GM21576 (cell line): ENCODE measurements at regions not wholly inside any gene's neighbourhood (a gene's known extent, or its start where the extent isn't known, plus 50 kb on each side); places are given as distances from the start of the nearest gene placed in this dataset.

Experiments used
- ATAC-seq: cut with Tn5 transposase; IDR thresholded peaks from one replicate; pipeline ENCODE4 v1.9.1; 2021; ENCODE audit warnings: mild to moderate bottlenecking, moderate library complexity; ENCODE audit not compliant: unreplicated experiment

DNA sequence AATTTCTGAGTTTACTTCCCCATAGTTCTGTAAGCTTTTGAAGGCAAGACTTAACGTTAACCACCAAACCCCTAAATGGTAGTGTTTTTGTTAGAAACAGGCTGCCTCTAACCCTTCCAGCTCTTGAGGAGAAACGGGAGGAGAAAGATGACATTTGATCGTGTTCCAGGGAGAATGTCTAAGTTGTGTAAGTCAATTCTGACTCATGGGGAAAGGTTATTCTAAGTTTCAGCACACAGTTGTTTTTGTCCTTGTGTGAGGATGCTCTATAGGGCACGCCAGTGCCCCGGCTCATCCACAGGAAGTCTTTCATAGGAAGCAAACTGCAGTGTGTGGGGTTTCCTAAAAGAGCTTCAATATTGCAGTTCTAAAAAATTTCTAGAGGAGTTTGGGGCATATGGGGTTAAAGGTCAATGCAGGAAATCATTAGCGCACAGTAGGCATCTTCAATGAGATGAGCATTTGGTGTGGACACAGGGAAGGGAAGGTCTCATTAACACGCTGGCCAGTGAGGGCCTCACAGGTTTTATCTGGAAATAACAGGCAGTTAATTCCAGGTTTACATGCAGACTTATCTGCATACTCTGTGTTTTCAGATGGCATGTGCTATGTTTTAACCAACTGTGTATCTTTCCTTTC, 638.2 kb upstream of the IGFBP3 start:
- no peak for ATAC-seq

DNA sequence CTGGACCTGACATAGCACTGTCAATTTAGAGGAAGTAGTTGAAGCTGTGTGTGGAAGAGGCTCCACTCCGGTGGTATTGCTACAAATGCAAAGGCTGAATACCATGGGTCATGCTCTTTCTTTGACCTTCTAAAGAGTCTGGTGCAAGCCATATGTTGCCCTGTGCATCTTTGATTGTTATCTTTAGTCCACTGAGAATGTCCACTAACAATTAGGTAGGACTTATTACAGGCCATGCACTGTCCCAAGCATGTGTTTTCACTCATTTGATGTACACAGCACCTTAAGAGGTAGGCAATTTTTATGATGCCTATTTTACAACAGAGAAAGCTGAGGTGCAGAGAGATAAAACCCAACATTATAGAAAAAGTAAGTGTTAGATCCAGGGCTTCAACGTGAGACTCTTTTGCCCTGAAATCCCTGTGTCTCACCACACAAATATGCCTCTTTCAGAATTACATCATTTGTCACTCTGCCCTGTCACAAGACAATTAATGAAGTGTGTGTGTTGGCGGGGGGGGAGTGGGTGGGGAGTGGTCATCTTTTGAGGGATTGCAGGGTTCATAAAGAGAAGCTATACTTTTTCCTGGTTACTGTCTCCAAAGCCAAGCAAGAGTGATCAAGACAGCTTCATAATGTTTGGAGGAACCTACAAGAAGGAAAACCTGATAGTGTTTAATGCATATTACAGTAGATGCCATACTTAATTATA, 637.6 kb upstream of the IGFBP3 start:
- no peak for ATAC-seq

DNA sequence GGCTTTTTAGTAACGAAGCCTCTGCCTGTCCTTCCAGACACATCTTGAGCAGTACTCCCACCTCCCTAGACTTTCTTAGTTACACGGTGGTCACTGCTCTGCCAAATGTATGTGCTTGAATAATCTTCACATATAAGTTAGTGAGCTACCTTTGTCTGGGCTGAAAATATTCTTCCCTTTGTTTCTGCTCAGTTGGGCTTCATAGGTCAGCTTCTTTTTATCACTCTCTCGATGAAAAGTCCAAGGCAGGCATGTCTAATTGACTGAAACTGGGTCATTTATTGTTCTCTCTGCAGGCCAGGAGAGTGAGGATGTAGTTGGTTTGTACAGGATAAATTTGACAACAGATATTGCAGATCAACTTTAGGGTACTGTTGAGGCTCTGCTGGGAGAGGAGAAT, 636.7 kb upstream of the IGFBP3 start:
- ATAC-seq, result no peak

DNA sequence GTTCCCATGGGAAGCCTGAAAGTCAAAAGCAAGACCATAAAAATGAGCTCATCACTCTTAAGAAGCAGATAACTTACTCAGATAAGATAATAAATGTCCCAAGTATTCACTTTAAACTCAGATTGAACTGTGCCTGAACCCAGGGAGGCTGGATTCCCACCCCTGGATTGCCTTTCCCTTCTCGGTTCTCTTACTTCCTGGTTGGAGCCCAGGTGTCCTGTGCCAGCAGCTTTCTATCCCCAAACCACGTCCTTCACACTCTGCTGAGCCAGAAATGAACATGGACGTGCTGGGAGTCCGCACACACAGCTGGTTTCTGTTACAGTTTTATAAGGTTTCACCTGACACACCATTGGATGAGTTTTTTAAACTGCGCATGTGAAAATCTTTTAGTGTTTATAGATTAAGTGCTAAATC, 636.2 kb upstream of the IGFBP3 start:
- ATAC-seq, result no peak

DNA sequence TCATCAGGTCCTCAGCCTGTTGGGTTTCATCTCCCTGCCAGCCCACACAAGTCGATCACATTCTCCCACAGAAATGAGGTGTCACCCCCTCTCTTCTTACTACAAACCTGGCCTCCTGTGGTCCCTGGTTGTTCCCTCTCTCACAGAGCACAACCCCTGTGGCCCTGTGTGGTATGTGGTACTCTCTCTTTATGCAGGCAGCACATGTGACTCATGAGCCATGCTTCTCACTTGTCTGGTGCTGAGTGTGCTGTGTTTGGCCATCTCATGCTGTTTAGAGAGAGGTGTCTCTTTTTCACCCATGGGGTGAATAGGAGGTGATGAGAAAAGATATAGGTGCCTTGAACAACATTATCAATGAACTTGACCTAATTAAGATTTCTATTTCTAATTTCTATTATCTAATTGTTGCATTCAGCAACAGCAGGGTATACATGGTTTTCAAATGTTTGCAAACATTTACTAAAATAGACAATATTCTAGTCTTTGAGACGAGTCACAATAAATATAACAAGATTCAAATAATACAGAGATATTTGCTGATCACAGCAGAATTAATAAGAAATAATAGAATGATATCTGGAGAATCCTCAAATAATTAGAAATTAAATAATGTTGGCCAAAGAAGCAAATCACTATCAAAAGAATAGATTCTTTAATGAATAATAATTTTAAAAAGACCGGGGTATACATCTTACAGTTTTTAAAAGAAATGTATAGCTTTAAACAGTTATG, 633.8 kb upstream of the IGFBP3 start:
- no peak for ATAC-seq

DNA sequence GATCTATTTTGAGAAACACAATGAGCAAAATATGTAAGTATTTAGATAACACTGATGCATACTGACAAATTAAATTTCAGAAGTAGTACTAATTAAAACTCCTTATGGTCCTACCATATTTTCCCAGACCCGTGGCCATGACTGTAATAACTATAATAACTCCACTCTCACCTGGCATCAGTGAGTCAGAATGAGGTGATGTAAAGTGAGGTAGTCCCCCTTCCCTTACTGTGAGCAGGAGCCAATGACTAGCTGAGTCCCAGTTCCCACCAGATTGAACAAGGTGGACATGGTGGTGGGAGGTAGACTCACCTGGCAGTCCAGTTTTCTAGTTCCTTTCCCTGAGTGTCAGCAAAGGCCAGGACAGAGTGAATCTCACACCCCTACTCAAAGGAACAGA, 630.5 kb upstream of the IGFBP3 start:
- no peak for ATAC-seq

DNA sequence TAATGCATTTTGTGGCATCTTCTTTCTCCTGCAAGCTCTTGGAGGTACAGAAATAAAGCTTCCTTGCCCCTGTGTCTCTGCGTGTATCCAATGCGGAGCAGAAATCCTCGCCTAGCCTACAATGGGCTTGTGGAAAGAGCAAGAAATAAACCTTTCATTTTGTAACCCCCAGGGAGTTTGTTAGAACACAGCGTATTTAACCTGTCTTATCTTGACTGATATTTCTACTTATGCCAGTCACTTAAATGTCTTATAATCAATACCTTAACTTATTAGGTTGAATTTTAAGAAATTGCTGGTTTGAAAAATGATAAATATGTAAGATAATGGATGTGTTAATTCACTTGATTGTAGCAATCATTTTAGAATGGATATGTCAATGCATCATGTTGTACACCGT, 629.8 kb upstream of the IGFBP3 start:
- no peak for ATAC-seq

DNA sequence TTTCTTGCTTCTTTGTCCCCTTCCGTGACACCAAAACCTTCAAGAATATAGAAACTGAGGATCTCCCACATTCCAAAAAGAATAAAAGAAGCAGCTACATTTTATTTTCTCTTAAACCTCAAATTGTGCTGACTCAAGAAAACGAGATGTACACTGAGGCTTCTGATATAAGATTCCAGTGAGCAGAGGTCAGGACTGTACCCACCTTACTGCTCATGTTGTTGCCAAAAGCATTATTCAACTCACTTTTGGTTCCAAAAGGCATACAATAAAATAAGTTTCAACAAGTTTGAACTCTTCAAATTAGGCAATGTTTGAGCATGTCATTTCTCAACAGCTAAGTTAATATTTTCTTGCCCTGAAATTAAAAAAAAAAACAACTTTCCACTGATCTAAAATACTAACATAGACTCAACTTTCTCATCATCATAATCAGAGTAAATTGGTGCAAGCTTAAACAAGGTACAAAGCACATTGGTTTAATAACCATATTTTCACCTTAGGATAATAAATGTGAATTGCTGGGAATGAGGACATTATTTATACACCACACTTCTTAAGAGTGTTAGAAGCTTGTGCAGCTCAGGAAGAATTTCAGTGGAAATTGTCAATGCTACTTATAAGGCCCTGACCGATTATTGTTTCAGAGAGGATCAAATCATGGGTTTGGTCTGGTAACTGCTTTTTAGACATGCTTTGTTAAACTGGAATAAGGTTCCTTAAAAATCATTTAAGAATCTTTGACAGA, 629.0 kb upstream of the IGFBP3 start:
- ATAC-seq, result no peak

DNA sequence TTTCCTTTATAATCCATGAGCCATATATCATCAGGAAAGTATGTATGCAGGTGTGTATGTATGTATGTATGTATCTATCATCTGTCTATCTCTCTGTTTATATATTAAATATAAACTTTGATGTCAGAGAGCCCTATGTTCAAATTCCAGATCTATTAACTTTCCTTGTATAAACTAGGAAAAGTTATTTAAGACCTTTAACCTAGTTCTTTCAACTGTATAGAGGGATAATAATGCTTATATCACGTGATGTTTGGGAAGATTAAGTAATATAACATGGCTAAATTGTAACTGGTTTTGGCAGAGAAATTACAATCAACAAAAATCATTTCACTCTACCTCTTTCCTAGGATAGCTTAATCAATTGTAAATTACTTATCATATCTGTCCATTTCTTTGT, 628.3 kb upstream of the IGFBP3 start:
- ATAC-seq, result no peak

DNA sequence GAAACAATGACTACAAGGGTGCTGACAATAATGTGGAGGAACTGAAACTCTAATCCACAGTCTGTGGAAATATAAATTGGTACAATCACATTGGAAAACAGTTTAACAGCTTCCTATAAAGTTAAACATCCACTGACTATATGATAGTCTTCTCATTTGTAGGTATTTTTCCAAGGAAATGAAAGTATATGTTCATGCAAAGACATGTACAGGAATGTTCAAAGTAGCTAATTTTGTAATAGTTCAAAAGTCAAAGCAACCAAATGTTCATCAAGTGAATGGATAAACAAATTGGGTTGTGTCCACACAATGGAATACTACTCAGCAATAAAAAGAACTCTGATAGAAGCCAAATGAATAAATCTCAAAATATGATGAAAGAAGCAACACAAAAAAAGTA, 626.0 kb upstream of the IGFBP3 start:
- no peak for ATAC-seq

DNA sequence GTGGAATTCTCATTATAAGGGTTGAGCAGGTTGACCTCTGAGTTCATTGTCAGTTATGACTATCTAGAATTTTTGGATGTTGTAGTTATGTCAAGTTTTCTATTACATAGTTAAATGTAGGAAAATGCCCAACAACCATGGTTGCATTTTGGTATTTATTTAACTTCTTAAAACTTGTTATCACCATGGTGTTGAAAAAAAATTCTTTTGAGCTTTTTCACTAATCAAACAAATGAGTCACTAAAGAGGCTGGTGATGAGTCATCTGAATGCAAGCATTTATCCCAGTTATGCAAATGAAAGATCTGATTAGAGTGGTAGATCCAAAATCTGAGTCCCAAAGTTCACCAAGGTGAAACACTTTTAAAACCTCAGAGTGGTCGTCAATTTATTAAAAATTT, 624.7 kb upstream of the IGFBP3 start:
- ATAC-seq, result no peak

DNA sequence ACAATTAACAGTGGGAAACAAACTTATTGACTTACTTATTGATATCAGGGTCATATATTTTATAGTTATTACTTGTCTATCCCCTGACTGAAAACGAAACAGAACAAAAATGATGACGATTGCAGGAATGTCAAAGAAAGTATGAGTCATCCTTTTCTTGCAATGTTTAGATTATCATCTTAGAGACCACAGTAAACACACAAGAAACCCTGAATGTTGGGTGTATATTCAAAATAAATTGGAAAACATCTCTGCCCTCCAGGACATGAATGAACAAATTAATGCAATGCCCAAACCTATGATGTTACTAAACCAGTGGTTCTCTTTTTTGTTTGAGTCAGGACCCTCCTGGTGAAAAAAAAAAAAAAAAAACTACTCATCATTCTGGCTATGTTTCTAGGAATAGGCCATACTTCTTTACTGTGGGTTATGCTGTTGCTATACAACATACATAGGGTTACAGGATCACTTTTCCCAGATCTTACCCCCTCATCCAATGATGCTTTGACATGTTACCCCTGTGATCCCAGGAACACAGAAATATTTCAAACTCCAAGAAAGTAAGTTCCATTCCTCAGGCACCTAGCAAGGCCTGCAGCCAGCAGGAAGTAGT, 623.4 kb upstream of the IGFBP3 start:
- no peak for ATAC-seq

DNA sequence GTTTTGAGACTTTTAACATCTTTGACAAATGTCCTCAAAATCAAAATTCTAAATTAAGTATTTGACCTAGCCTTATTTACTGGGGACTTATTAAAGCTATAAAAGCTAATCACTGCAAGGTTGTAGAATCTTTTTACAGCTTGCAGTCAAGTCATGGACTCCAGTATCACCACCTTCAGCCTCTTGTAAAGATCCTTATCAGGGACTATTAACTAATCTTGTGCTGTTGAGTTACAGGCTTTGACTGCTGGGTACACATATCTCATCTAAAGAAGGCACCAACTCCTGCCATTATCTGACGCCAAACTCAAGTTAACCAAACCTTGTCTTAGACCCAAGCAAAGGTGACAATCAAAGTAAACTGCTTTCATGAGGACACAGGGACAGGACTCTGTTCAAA, 621.0 kb upstream of the IGFBP3 start:
- no peak for ATAC-seq

DNA sequence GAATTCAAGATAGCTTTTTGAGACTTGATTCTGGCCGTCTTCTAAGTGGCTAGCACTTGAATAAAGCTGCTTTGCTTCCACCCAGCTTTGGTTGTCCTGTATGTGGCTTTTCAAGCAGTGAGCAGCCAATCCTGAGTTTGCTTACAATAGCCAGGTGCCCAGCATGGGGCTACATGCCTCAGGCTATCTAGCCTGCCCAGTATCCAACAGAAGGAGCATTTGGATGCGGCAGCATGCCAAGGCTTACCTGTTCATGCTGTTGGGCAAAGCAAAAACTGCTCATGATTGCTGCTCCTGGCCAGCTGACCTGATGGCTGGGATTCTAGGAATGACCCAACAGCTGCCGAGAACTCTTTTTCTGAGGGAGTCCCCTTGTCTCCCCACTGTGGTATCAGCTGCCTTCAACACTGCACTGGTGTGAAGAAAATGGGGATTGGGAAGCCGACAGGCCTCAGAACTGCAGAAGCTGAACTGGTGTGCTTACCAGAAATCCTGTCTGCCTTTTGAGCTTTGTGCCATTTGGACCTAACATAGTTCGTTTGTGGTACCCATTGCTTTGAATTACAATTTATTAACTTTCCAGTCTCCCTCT, 618.9 kb upstream of the IGFBP3 start:
- ATAC-seq, result no peak

DNA sequence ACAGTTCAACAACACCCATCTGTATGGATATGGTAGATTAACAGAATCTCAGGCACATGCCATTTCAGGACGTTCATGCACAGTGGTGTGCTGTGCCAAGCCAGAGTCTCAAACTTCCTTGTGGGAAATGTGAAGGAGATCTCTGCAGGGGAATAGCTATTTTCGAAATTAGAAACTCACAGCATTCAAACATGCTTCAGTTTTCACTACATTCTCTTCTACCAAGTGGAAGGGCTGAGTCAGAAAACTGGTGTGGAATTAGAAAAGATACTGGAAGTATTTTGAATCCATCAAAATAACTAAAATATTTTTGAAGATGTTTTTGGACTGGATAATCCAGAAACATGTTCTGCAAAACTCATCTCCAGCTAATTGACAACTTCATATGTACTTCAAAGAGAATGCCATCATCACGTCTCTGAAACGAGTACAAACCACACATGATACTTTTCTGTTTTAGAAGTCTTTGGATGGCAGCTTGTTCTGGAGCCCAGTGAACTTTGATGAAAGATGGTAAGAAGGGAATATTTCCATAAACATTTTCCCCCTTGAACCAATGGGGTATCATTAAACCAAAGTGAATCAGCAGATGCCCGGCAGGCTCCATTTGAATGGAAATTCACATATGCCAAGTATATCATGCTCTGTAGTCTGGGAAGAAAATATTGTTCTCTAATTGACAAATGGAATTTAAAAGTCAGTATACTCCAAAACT, 616.3 kb upstream of the IGFBP3 start:
- no peak for ATAC-seq

DNA sequence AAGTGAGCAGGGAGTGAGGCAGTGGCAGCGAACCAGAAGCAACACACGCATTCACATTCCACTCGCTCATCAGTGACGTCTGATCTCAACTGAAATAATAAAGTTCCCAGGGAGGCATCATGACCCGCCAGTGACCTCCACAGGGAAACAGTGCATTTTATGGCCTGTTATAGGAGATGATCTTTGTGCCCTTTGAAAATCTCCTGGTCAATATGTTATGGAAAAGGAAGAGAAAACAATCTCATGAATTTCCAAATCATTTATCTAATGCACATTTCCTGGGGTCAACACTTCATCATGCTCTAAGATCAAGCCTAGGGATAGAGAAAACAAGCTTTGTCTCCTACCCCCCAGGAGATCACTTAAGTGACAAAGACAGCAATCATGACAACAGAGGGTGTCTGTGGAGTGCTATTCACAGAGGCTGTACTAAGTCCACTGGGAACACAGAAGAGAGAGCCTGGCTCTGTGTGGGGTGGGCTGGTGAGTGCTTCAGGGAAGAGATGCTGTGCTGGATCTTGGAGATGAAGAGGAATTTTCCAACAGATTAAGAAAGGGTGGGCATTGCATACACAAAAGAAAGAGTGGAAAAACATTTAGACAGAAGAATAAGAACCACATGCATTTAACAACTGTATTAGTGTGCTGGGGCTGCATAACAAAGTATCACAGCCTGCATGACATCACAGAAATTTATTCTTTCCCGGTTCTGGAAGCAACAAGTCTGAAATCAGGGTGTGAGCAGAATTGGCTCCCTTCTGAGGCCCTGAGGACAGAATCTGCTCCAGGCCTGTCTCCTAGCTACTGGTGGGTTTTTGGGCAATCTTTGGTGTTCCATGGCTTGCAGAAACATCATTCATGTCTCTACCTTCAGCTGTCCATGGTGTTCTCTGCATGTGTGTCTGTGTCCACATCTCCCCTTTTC, 613.9 kb upstream of the IGFBP3 start:
- no peak for ATAC-seq

DNA sequence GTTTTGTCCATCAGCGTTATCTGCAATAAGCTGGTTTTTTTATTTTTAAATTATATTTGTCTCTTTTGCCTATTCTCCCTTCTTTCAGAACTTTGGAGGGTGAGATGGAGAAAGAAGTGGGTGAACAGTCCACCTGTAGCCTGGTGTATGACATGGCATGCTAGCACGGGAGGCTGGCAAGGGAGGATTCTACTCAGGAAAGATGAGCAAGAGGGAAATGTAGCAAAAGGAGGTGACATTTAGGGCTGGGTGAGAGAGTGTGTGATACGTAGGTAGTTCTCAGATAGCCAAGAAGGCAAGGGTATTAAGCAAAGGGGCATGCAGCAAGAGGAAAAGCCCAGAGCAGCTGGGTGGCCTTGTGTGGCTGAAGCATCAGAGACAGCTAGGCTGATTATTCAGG, 612.9 kb upstream of the IGFBP3 start:
- no peak for ATAC-seq

DNA sequence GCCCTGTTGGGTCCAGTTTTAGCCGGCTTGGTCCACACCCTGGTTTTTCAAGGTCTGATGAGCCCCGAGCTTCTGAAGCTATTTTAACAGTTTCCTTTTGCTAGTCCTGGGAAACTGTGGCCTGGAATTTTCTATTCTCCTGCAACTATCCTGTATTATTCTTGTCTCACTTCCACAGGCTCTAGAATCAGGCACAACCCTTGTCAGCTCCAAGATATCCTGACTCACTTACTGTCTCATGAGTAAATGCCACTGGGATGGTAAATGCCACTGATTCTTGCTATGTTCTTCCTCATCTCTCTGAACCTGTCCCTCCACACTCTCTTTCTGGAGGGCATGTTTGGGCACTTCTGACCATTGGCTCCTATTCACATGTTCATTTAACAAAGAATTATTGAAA, 611.5 kb upstream of the IGFBP3 start:
- no peak for ATAC-seq
